HCT116 (cell line): ENCODE measurements at regions not wholly inside any gene's neighbourhood (a gene's known extent, or its start where the extent isn't known, plus 50 kb on each side); places are given as distances from the start of the nearest gene placed in this dataset.

Source experiments
- CTCF ChIP-seq, 3 experiments: fragments of 200-600 bp in 1 of 3; sonication (generic) in 1 of 3; IDR thresholded peaks in 2 of 3; conservative IDR thresholded peaks in 1 of 3; 2 replicates each; pipeline ENCODE4 v1.5.1; 2012 to 2017; ENCODE audit warnings: low read depth in 2 of 3, low read length in 2 of 3, antibody characterized with exemption in 1 of 3, borderline replicate concordance in 1 of 3, control low read depth in 1 of 3, mild to moderate bottlenecking in 1 of 3, mixed read lengths in 1 of 3, mixed run types in 1 of 3, moderate library complexity in 1 of 3; ENCODE audit not compliant: insufficient read depth in 1 of 3
- EZH2 ChIP-seq: fragments of 200-600 bp; sonication (generic); IDR thresholded peaks from 2 replicates; pipeline ENCODE4 v1.6.1; 2017; ENCODE audit warnings: antibody characterized with exemption, mixed run types
- POLR2A ChIP-seq: IDR thresholded peaks from 2 replicates; pipeline ENCODE4 v1.7.0; 2011; ENCODE audit warnings: borderline replicate concordance; ENCODE audit not compliant: insufficient read depth, insufficient read length; ENCODE audit errors: extremely low read depth
- ZFX ChIP-seq: fragments of 450-650 bp; IDR thresholded peaks from 2 replicates; pipeline ENCODE4 v1.6.1; 2017

GRCh38 chrX:51408462-51408861 lies 75.8 kb downstream of the NUDT10 start:
- TF ChIP-seq CTCF (IDR thresholded peaks at IDR 0.05 in 2 of 3, conservative IDR thresholded peaks at IDR 0.05 in 1 of 3; ENCODE audit: borderline replicate concordance in 1 of 3, insufficient read depth in 1 of 3, low read depth in 2 of 3, low read length in 2 of 3) (no peak), POLR2A (no peak), EZH2 (no peak), ZFX (no peak)
